HepG2 (cell line): ENCODE measurements at regions not wholly inside any gene's neighbourhood (a gene's known extent, or its start where the extent isn't known, plus 50 kb on each side); places are given as distances from the start of the nearest gene placed in this dataset.

Experiments
- ATAC-seq: fragments of 200-7000 bp; cut with Tn5 transposase; 3 replicates; pipeline ENCODE4 v1.9.1; 2020; ENCODE audit warnings: mild to moderate bottlenecking, moderate library complexity
- BruUV-seq: library from RNA; stranded (reverse); fragments of 400-500 nt; replicated peaks from 2 replicates; lab custom pipeline; 2021; lab: Mats Ljungman, UMichigan
- CTCF ChIA-PET: fragments of 300-600 bp; formaldehyde crosslinking; extraction: SDS; loops from one replicate; lab custom pipeline; 2021; ENCODE audit warnings: low total read pairs, inconsistent platforms, low intra/inter-chr PET ratio; lab: Yijun Ruan, JAX
- POLR2A ChIA-PET: fragments of 350-600 bp; sonication (Branson Sonifier 250); formaldehyde crosslinking; loops from one replicate; lab custom pipeline; 2020; ENCODE audit warnings: antibody characterized with exemption, inconsistent platforms; lab: Yijun Ruan, JAX
- DNase-seq: peaks from one replicate; pipeline ENCODE4 v3.0.0-alpha.2; 2015; ENCODE audit warnings: low spot score
- FAIRE-seq: peaks from 3 replicates; lab custom pipeline; 2011; peaks lifted over from hg19 to GRCh38; lab: Jason Lieb, UNC
- H2AFZ ChIP-seq: one replicate; pipeline ENCODE4 v1.6.1; 2011; ENCODE audit warnings: low read length, inconsistent platforms
- H3K27ac ChIP-seq: fragments of 300-600 bp; 3 replicates; pipeline ENCODE4 v1.8.0; 2011; ENCODE audit warnings: mixed run types, mild to moderate bottlenecking, mixed read lengths, low read length, inconsistent platforms; ENCODE audit not compliant: insufficient read depth; ENCODE audit errors: extremely low read length
- H3K27me3 ChIP-seq, 2 experiments: fragments of 200-600 bp in 1 of 2; 2 replicates in 1 of 2; 3 replicates in 1 of 2; pipeline versions ENCODE4 v1.6.0 to v1.8.0; 2011; ENCODE audit warnings: low read length in 2 of 2, mild to moderate bottlenecking in 2 of 2, moderate library complexity in 2 of 2, inconsistent platforms in 1 of 2; ENCODE audit not compliant: insufficient read depth in 2 of 2, control insufficient read depth in 1 of 2
- H3K36me3 ChIP-seq, 2 experiments: fragments of 200-600 bp in 1 of 2; replicated peaks in 1 of 2; 2 replicates in 1 of 2; 3 replicates in 1 of 2; pipeline versions ENCODE4 v1.5.1 to v1.8.0; 2011; ENCODE audit warnings: low read length in 2 of 2, inconsistent platforms in 1 of 2; ENCODE audit not compliant: insufficient read depth in 2 of 2, control insufficient read depth in 1 of 2
- H3K4me1 ChIP-seq: 2 replicates; pipeline ENCODE4 v1.5.1; 2012; ENCODE audit warnings: low read length, inconsistent platforms; ENCODE audit not compliant: insufficient read depth
- H3K4me2 ChIP-seq: 2 replicates; pipeline ENCODE4 v1.6.0; 2011; ENCODE audit warnings: low read depth, low read length, inconsistent platforms
- H3K4me3 ChIP-seq, 3 experiments: fragments of 200-600 bp in 1 of 3; sonication (generic), shearing (Covaris generic) in 1 of 3; replicated peaks in 1 of 3; 2 replicates each; pipeline ENCODE4 v1.5.1; 2011 to 2016; ENCODE audit warnings: low read length in 3 of 3, inconsistent platforms in 2 of 3, low read depth in 2 of 3, mild to moderate bottlenecking in 2 of 3, control low read depth in 1 of 3, mixed read lengths in 1 of 3; ENCODE audit not compliant: insufficient read depth in 1 of 3
- H3K79me2 ChIP-seq: one replicate; pipeline ENCODE4 v1.6.1; 2011; ENCODE audit warnings: low read length, inconsistent platforms; ENCODE audit not compliant: insufficient read depth
- H3K9ac ChIP-seq: 2 replicates; pipeline ENCODE4 v1.6.0; 2011; ENCODE audit warnings: mild to moderate bottlenecking, low read depth, low read length, inconsistent platforms; ENCODE audit not compliant: insufficient read depth
- H3K9me3 ChIP-seq: 2 replicates; pipeline ENCODE4 v1.5.1; 2012; ENCODE audit warnings: mild to moderate bottlenecking, low read length
- H4K20me1 ChIP-seq: 2 replicates; pipeline ENCODE4 v1.6.0; 2011; ENCODE audit warnings: inconsistent platforms, mild to moderate bottlenecking, low read length, moderate library complexity; ENCODE audit not compliant: insufficient read depth
- GTF2F1 ChIP-seq: fragments of 150-350 bp; IDR thresholded peaks from 2 replicates; pipeline ENCODE4 v1.6.1; 2014; ENCODE audit warnings: low read length
- HNRNPH1 ChIP-seq: fragments of 200-400 bp; formaldehyde crosslinking; optimal IDR thresholded peaks from 2 replicates; pipeline ENCODE3; 2017; ENCODE audit warnings: mild to moderate bottlenecking, low read depth, low read length
- KLF11 ChIP-seq: IDR thresholded peaks from 2 replicates; pipeline ENCODE4 v1.6.1; 2016; ENCODE audit warnings: missing compliant biosample characterization
- KLF9 ChIP-seq: IDR thresholded peaks from 2 replicates; pipeline ENCODE4 v1.6.1; 2016; ENCODE audit warnings: low read depth
- MAFG ChIP-seq: sonication (generic); formaldehyde crosslinking; IDR thresholded peaks from 2 replicates; pipeline ENCODE4 v1.5.1; 2020; ENCODE audit warnings: mild to moderate bottlenecking, missing genetic modification reagents
- NBN ChIP-seq: fragments of 450-650 bp; conservative IDR thresholded peaks from 2 replicates; pipeline ENCODE4 v1.6.1; 2017
- NCOA2 ChIP-seq: sonication (generic); formaldehyde crosslinking; IDR thresholded peaks from 2 replicates; pipeline ENCODE4 v1.8.0; 2022; ENCODE audit warnings: inconsistent platforms
- PAX8 ChIP-seq: sonication (generic); formaldehyde crosslinking; IDR thresholded peaks from 2 replicates; pipeline ENCODE4 v1.8.0; 2022; ENCODE audit warnings: mild to moderate bottlenecking, missing genetic modification reagents, borderline replicate concordance
- PHB2 ChIP-seq: fragments of 450-650 bp; IDR thresholded peaks from 2 replicates; pipeline ENCODE4 v1.6.1; 2018; ENCODE audit not compliant: partially characterized antibody
- SOX5 ChIP-seq: IDR thresholded peaks from 2 replicates; pipeline ENCODE4 v1.6.1; 2016; ENCODE audit warnings: borderline replicate concordance
- YEATS2 ChIP-seq: sonication (generic); formaldehyde crosslinking; IDR thresholded peaks from 2 replicates; pipeline ENCODE4 v1.4.0; 2020; ENCODE audit warnings: missing genetic modification reagents, borderline replicate concordance
- ZNF34 ChIP-seq: sonication (generic); formaldehyde crosslinking; IDR thresholded peaks from 2 replicates; pipeline ENCODE4 v1.4.0; 2020; ENCODE audit warnings: mild to moderate bottlenecking, missing genetic modification reagents, borderline replicate concordance
- ZNF350 ChIP-seq: sonication (generic); formaldehyde crosslinking; IDR thresholded peaks from 2 replicates; pipeline ENCODE4 v1.4.0; 2020; ENCODE audit warnings: mild to moderate bottlenecking, low read depth, missing genetic modification reagents, borderline replicate concordance
- ZNF530 ChIP-seq: sonication (generic); formaldehyde crosslinking; IDR thresholded peaks from 2 replicates; pipeline ENCODE4 v1.5.0; 2020; ENCODE audit warnings: low read depth, mild to moderate bottlenecking, missing genetic modification reagents
- ZNF713 ChIP-seq: sonication (generic); formaldehyde crosslinking; IDR thresholded peaks from 2 replicates; pipeline ENCODE4 v1.4.0; 2020; ENCODE audit warnings: mild to moderate bottlenecking, missing genetic modification reagents
- ZNF780A ChIP-seq: sonication (generic); formaldehyde crosslinking; IDR thresholded peaks from 2 replicates; pipeline ENCODE4 v1.8.0; 2022; ENCODE audit warnings: mild to moderate bottlenecking, missing genetic modification reagents, moderate library complexity
- WGBS: methylation state at CpG from one replicate; pipeline ENCODE4 v1.1.6; 2017; ENCODE audit warnings: low lambda C conversion rate; 5-methylcytosine and 5-hydroxymethylcytosine counted together
- in situ Hi-C: cut with HindIII; loops from 2 replicates; pipeline ENCODE4 v1.10.0; 2017; ENCODE audit warnings: low pct_unique_long_range_greater_than_20kb; ENCODE audit not compliant: extremely low pct_ligation_motif_present
- intact Hi-C: fragments of 100-400 bp; cut with micrococcal nuclease; formaldehyde crosslinking; loops from one replicate; pipeline ENCODE4 v1.10.0; 2022; ENCODE audit not compliant: unreplicated experiment
- TF ChIP-seq, protein P1 (sequence below): sonication (generic); formaldehyde crosslinking; IDR thresholded peaks from 2 replicates; pipeline ENCODE4 v1.4.0; 2020; ENCODE audit warnings: mild to moderate bottlenecking, low read depth, missing genetic modification reagents
- TF ChIP-seq, protein P2 (sequence below): sonication (generic); formaldehyde crosslinking; IDR thresholded peaks from 2 replicates; pipeline ENCODE4 v1.5.1; 2020; ENCODE audit warnings: missing genetic modification reagents, mild to moderate bottlenecking, borderline replicate concordance
- TF ChIP-seq, protein P3 (sequence below): sonication (generic); formaldehyde crosslinking; IDR thresholded peaks from 2 replicates; pipeline ENCODE4 v1.4.0; 2020; ENCODE audit warnings: mild to moderate bottlenecking, missing genetic modification reagents

- no peak for TF ChIP-seq MAFG (CRISPR knock-in tag)
- TF ChIP-seq GTF2F1 = no peak
Measured at GRCh38 chr1:98468111-98468717, 193.3 kb upstream of the SNX7 start (continued).

DNA sequence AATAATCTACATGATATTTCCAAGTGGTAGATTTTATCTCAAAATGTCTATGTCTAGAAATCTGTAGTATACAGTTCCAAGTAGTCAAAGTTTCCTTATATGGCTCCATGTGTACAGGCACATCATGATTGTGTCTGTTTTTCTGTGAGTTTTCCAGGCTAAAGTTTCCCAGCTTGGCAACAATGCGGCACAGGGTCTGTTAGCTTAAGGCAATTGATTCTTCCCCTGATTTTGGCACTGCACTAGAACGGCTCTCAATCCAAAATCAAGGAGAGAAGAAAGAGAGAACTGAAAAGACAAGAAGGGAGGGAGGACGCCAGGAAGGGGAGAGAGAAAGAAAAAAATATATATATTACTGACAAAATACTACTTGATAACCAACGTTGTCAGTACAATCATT lies 193.9 kb upstream of the SNX7 start:
- 33% methylated on average over 4 of the region's 4 CpGs for WGBS
- POLR2A ChIA-PET = no interaction called here
- FAIRE-seq = no peak
- no peaks in the 10 kb centered on the region for H3K4me1 ChIP-seq
- in situ Hi-C loops = no loop called here
- no peak overlapping the region for H3K27ac ChIP-seq
- no peak for DNase-seq
- intact Hi-C loops = loop anchor here (5.0 kb wide), 2 partner anchors 415 to 800 kb away; no protein-coding TSS in a partner anchor
- no peak overlapping the region for H3K4me2 ChIP-seq
- no peaks in the 10 kb centered on the region for H3K9me3 ChIP-seq
- H2AFZ ChIP-seq = no peak overlapping the region
- CTCF ChIA-PET = interaction anchor here (2.0 kb wide), 1 partner anchor 1501 kb away, joined by 5 read pairs; no protein-coding TSS in a partner anchor
- no peaks in the 10 kb centered on the region for H3K36me3 ChIP-seq
- H3K79me2 ChIP-seq = no peaks in the 10 kb centered on the region
- no peak for ATAC-seq
- no peaks in the 10 kb centered on the region for H4K20me1 ChIP-seq
- BruUV-seq = no TSS peak
- no peaks in the 10 kb centered on the region for H3K27me3 ChIP-seq
- no peak overlapping the region for H3K4me3 ChIP-seq
- no peak overlapping the region for H3K9ac ChIP-seq
- TF ChIP-seq ZNF780A (CRISPR knock-in tag) = no peak
- TF ChIP-seq, protein P1, sequence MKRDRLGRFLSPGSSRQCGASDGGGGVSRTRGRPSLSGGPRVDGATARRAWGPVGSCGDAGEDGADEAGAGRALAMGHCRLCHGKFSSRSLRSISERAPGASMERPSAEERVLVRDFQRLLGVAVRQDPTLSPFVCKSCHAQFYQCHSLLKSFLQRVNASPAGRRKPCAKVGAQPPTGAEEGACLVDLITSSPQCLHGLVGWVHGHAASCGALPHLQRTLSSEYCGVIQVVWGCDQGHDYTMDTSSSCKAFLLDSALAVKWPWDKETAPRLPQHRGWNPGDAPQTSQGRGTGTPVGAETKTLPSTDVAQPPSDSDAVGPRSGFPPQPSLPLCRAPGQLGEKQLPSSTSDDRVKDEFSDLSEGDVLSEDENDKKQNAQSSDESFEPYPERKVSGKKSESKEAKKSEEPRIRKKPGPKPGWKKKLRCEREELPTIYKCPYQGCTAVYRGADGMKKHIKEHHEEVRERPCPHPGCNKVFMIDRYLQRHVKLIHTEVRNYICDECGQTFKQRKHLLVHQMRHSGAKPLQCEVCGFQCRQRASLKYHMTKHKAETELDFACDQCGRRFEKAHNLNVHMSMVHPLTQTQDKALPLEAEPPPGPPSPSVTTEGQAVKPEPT = no peak
- no peak for TF ChIP-seq PHB2
- TF ChIP-seq, protein P2, sequence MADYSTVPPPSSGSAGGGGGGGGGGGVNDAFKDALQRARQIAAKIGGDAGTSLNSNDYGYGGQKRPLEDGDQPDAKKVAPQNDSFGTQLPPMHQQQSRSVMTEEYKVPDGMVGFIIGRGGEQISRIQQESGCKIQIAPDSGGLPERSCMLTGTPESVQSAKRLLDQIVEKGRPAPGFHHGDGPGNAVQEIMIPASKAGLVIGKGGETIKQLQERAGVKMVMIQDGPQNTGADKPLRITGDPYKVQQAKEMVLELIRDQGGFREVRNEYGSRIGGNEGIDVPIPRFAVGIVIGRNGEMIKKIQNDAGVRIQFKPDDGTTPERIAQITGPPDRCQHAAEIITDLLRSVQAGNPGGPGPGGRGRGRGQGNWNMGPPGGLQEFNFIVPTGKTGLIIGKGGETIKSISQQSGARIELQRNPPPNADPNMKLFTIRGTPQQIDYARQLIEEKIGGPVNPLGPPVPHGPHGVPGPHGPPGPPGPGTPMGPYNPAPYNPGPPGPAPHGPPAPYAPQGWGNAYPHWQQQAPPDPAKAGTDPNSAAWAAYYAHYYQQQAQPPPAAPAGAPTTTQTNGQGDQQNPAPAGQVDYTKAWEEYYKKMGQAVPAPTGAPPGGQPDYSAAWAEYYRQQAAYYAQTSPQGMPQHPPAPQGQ (CRISPR knock-in tag) = no peak
- no peak for TF ChIP-seq PAX8 (CRISPR knock-in tag)
- TF ChIP-seq KLF9 (CRISPR knock-in tag) = no peak
- TF ChIP-seq, protein P3, sequence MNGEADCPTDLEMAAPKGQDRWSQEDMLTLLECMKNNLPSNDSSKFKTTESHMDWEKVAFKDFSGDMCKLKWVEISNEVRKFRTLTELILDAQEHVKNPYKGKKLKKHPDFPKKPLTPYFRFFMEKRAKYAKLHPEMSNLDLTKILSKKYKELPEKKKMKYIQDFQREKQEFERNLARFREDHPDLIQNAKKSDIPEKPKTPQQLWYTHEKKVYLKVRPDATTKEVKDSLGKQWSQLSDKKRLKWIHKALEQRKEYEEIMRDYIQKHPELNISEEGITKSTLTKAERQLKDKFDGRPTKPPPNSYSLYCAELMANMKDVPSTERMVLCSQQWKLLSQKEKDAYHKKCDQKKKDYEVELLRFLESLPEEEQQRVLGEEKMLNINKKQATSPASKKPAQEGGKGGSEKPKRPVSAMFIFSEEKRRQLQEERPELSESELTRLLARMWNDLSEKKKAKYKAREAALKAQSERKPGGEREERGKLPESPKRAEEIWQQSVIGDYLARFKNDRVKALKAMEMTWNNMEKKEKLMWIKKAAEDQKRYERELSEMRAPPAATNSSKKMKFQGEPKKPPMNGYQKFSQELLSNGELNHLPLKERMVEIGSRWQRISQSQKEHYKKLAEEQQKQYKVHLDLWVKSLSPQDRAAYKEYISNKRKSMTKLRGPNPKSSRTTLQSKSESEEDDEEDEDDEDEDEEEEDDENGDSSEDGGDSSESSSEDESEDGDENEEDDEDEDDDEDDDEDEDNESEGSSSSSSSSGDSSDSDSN (CRISPR knock-in tag) = no peak
- no peak for TF ChIP-seq NBN
- TF ChIP-seq KLF11 (CRISPR knock-in tag) = no peak
- no peak for TF ChIP-seq YEATS2 (CRISPR knock-in tag)
- no peak for TF ChIP-seq ZNF713 (CRISPR knock-in tag)
- no peak for TF ChIP-seq SOX5
- no peak for TF ChIP-seq HNRNPH1
- no peak for TF ChIP-seq ZNF34 (CRISPR knock-in tag)
- TF ChIP-seq ZNF530 (CRISPR knock-in tag) = no peak
- TF ChIP-seq ZNF350 (CRISPR knock-in tag) = no peak
- TF ChIP-seq NCOA2 = no peak
